ENCODE measurements at regions not wholly inside any gene's neighbourhood (a gene's known extent, or its start where the extent isn't known, plus 50 kb on each side); places are given as distances from the start of the nearest gene placed in this dataset.

- no peak for TF ChIP-seq CTCF (IDR thresholded peaks at IDR 0.05; ENCODE audit: low read depth, low read length)
- no peak overlapping the region for H3K4me3 ChIP-seq (ENCODE audit: low read depth, low read length)
These were observed 667.5 kb downstream of the RAPGEF2 start for GRCh38 chr4:159770401-159770800.

GRCh38 chr4:159770969-159771368, 668.1 kb downstream of the RAPGEF2 start:
- no peak overlapping the region for H3K4me3 ChIP-seq (ENCODE audit: low read depth, low read length)
- TF ChIP-seq CTCF (IDR thresholded peaks at IDR 0.05; ENCODE audit: low read depth, low read length) = no peak

GRCh38 chr4:159776961-159777360, 674.1 kb downstream of the RAPGEF2 start:
- no peak for TF ChIP-seq CTCF (IDR thresholded peaks at IDR 0.05; ENCODE audit: low read depth, low read length)
- H3K4me3 ChIP-seq (ENCODE audit: low read depth, low read length) = no peak overlapping the region

- no peak overlapping the region for H3K4me3 ChIP-seq (ENCODE audit: low read depth, low read length)
- no peak for TF ChIP-seq CTCF (IDR thresholded peaks at IDR 0.05; ENCODE audit: low read depth, low read length)
These were observed 674.8 kb downstream of the RAPGEF2 start for GRCh38 chr4:159777689-159778088.

GRCh38 chr4:159778298-159778697, 675.4 kb downstream of the RAPGEF2 start:
- TF ChIP-seq CTCF (IDR thresholded peaks at IDR 0.05; ENCODE audit: low read depth, low read length) = no peak
- H3K4me3 ChIP-seq (ENCODE audit: low read depth, low read length) = no peak overlapping the region

- H3K4me3 ChIP-seq (ENCODE audit: low read depth, low read length) = no peak overlapping the region
- TF ChIP-seq CTCF (IDR thresholded peaks at IDR 0.05; ENCODE audit: low read depth, low read length) = no peak
These were observed 676.8 kb downstream of the RAPGEF2 start for GRCh38 chr4:159779716-159780115.

- H3K4me3 ChIP-seq (ENCODE audit: low read depth, low read length) = no peak overlapping the region
- no peak for TF ChIP-seq CTCF (IDR thresholded peaks at IDR 0.05; ENCODE audit: low read depth, low read length)
These were observed 677.5 kb downstream of the RAPGEF2 start for GRCh38 chr4:159780196-159780922.
